ENCODE measurements at regions not wholly inside any gene's neighbourhood (a gene's known extent, or its start where the extent isn't known, plus 50 kb on each side); places are given as distances from the start of the nearest gene placed in this dataset.
A peak's percentile ranks its signal among the peaks of the same experiment; 100 is the strongest.
"Not testable (repeated sequence)": the region's sequence is repeated elsewhere in the genome, so short reads cannot be mapped to it uniquely, and the experiment has no call there.

DNA sequence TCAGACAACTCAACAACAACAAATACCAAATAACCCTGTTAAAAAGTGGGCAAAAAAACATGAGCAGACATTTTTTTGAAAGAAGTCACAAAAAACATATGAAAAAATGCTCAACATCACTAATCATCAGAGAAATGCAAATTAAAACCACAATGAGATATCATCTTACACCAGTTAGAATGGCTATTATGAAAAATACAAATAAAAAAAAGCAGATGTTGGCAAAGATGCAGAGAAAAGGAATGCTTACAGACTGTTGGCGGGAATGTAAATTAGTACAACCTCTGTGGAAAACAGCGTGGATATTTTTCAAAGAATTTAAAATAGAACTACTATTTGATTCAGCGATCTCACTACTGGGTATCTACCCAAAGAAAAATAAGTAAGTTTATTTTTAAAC, 114.0 kb downstream of the SLC38A4 start:
- DNase-seq (ENCODE audit: low spot score in 2 of 2) (no peak), FAIRE-seq (no peak)

DNA sequence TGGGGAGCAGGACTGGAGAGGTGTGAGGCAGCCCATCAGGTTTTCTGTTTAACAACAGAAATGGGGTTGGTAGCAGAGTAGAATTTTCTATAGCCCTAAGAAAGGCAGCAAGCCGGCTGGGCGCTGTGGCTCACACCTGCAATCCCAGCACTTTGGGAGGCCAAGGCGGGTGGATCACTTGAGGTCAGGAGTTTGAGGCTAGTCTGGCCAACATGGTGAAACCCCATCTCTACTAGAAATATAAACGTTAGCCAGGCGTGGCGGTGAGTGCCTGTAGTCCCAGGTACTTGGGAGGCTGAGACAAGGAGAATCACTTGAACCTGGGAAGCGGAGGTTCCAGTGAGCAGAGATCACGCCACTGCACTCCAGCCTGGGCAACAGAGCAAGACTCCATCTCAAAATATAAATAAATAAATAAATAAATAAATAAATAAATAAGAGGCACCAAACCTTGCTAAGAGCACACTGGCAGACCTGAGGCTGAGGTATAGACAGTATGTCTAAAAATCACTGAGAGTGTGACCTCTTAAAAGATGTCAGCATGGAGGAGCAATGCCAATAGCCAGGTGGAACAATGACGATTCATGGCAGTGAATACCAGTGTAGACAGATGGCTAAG, 115.6 kb downstream of the SLC38A4 start:
- no peak for DNase-seq (ENCODE audit: low spot score in 2 of 2)
- FAIRE-seq = no peak

DNA sequence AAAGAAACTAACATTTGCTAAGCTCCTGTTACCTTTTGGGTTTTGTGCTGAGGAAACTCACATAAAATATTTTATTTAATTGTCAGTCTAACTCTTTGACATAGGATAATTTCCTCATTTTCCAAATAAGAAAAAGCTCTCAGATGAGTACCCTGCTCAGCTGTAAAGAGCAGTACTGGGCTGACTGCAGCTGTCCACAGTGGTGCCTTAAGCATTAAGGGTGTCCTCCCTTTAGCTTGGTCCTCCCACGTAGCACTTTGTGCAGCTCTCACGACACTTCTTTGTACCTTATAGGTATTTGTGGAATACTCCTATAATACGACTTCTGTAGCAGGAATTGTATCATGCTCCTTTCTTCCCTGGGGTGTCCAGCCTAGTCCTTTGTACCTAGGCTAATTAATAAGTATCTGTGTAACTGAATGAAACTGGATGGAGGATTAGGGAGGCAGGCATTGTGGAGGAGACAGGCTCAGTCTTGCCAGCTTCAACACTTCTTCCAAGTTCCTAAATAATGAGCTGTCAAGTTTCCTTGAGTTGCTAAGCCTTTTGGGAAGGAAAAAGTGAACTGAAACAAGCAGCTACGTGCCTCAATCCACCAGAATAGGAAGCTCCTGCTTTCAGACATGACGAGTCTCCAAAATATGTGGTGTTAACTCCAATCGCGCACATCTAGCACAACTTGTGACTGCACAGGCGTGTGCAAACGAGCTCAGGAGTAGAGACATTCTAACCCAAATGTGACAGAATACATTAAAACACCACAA, 123.0 kb downstream of the SLC38A4 start:
- DNase-seq (ENCODE audit: low spot score in 2 of 2) (no peak), FAIRE-seq (no peak)

DNA sequence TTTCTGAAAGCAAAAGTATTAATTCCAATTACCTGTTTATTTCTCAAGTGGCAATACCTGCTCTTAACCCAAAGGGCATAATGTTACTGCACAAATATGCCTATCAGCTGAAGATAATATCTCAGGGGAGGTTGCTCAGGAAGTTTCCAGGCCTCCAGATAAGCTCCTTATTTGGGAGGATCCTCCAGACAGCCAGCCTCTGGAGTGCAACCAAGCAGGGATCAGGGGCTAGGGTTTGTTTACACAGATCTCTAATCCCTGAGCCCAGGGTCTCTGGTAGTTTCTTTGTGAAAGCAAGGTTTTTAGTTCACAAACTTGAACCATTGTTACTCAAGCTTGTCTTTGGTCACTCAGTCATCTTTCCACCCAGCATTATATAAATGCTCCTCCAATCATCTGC, 124.4 kb downstream of the SLC38A4 start:
- DNase-seq (ENCODE audit: low spot score in 2 of 2) = no peak
- no peak for FAIRE-seq

- FAIRE-seq = no peak
- no peak for DNase-seq (ENCODE audit: low spot score in 2 of 2)
These were observed 125.8 kb downstream of the SLC38A4 start for GRCh38 chr12:46699986-46700385.

GRCh38 chr12:46698003-46698402, 127.8 kb downstream of the SLC38A4 start:
- FAIRE-seq = no peak
- no peak for DNase-seq (ENCODE audit: low spot score in 2 of 2)

- no peak for DNase-seq (ENCODE audit: low spot score in 2 of 2)
- no peak for FAIRE-seq
These were observed 132.3 kb downstream of the SLC38A4 start for GRCh38 chr12:46693518-46693917.

DNA sequence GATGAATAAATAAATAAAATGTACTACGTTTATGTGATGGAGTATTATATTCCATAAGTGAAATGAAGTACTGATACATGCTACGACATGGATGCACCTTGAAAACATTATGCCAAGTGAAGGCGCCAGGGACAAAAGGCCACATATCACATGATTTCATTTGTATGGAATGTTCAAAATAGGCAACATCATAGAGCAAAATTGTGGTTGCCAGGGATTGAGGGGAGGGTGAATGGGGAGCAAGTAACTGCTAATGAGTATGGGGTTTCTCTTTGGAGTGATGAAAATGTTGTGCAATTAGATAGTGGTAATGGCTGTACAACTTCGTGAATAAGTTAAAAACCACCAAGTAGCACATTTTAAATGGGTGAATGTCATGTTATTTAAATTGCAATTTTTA, 132.8 kb downstream of the SLC38A4 start:
- FAIRE-seq (no peak), DNase-seq (ENCODE audit: low spot score in 2 of 2) (no peak)

- FAIRE-seq = no peak
- no peak for DNase-seq (ENCODE audit: low spot score in 2 of 2)
These were observed 133.2 kb downstream of the SLC38A4 start for GRCh38 chr12:46692606-46693005.

DNA sequence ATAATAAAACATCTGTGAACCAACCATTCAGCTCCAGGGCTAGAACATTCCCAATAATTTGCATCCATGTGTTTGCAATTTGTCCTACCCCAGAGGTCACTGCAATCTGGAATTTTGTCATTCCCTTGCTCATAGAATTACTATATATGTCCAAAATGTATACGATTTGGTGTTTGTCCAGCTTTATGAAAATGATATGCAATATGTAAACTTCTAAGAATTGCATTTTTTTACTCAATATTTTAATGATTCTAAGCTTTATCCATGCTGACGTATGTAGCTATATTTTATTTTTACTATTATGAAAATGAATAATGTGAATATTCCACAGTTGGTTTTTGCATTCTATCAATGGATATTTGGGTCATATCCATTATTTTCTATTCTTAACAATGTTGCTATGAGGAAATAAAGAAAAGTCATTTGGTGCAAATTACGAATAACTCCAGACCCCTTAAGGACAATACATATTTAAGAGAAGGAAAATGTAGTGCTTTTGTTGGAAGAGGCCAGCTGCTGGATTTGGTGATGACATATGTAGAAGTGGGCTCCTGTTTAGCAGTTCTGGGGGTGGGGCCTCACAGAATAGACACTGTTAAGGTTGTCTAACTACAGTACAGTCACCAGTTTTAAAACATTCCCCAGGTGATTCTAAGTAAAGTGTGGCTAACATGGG, 139.4 kb downstream of the SLC38A4 start:
- FAIRE-seq (no peak), DNase-seq (ENCODE audit: low spot score in 2 of 2) (no peak)

GRCh38 chr12:46684243-46684642, 141.6 kb downstream of the SLC38A4 start:
- FAIRE-seq; DNase-seq (ENCODE audit: low spot score in 2 of 2): not testable (repeated sequence)

DNA sequence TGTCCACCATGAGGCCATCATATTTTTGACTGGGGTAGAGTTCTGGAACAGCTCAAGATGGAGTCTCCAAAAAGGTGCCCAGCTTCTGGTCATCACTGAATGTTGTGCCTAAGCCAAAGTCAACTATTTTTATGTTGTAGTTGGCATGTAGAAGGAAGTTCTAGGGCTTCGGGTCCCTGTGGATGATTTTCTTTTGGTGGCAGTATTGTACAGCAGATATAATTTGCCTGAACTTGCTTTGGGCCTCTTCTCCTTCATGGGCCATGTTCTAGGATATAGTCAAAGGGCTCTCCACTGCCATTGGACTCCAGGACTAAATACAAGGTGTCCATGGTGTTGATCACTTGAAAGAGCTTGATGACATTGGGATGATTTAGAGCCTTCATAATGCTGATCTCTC, 143.6 kb downstream of the SLC38A4 start:
- DNase-seq (ENCODE audit: low spot score in 2 of 2) = no peak
- FAIRE-seq = no peak

DNA sequence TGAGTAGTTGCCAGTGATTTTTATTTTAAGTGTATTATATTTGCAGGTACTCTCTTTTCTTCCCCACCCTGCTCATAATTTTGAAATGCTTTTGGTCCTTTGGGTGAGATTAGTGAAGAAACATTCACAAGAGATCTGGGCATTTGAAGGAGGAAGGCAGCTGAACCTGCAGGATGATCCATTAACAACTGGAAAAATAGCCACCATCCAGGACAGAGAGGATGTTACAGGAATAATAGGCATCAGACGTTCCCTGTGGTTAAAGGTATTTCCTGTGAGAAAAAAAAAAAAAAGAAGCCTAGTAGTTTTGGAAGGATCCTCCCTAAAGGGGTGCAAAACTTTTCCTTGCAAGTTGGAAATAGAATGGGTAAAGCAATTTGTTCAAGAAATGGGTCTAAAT, 145.3 kb downstream of the SLC38A4 start:
- DNase-seq (ENCODE audit: low spot score in 2 of 2) (no peak), FAIRE-seq (no peak)

GRCh38 chr12:46679754-46680153, 146.0 kb downstream of the SLC38A4 start:
- no peak for DNase-seq (ENCODE audit: low spot score in 2 of 2)
- no peak for FAIRE-seq

DNA sequence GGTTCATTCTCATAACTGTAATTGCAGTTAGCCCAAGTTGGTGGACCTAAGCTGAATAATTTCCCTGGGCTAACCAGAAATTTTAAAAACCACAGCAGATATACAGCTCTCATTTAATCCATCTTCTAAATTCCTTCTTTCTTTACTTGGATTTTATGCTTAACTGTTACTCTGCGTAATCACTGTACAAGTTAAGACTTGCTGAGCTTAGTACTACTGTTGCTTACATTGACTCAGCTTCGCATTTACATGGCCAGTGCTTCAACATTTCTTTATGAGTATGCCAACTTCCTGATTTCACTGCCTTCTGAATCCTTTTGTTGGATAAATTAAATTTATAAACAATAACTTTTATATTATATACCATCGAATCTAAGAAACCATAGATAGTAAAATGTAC, 147.4 kb downstream of the SLC38A4 start:
- FAIRE-seq (no peak), DNase-seq (ENCODE audit: low spot score in 2 of 2) (no peak)

- DNase-seq (ENCODE audit: low spot score in 2 of 2) (no peak), FAIRE-seq (no peak)
These were observed 148.0 kb downstream of the SLC38A4 start for GRCh38 chr12:46677749-46678148.

GRCh38 chr12:46676797-46677520, 148.8 kb downstream of the SLC38A4 start:
- DNase-seq (ENCODE audit: low spot score in 2 of 2) = no peak
- FAIRE-seq = no peak

DNA sequence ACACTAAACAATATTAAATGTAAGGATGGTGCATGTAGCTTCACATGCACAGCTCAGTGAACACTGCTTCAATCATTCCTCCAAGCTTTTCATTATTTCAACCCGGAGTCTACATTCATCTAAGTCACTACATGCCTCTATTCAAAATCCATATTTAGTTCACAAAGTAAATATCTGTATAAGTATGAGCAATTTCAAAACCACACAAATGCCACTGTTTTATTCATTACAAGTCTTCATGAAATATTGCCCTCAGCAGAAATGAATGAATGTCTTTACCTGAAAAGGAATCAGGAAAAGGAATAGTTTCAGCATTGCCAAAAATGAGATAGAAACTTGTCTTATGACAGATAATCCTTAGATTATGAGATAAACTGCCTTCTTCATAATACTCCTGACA, 149.4 kb downstream of the SLC38A4 start:
- FAIRE-seq (no peak), DNase-seq (ENCODE audit: low spot score in 2 of 2) (no peak)

GRCh38 chr12:46675736-46676135, 150.1 kb downstream of the SLC38A4 start:
- no peak for FAIRE-seq
- peak in 1 of 2 donors; percentile 7 for DNase-seq (ENCODE audit: low spot score in 2 of 2)

DNA sequence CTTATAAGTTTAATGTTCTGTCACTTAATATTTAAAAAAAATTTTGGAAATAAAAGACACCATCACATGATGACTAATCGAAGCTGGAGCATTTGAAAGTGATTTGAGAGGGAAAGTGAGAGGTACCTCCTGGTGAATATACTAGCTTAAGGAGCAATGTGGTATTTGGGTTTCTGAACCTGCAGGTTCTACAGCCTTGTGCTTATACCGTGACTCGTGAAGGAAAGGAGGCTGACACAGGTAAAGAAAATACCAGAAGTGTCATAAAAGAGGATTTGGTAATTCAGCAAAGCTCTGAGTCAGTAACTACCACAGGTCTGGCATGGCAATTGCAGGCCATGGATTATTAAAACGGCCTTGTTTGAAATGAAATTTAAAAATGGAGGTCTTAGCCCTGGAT, 151.0 kb downstream of the SLC38A4 start:
- FAIRE-seq (no peak), DNase-seq (ENCODE audit: low spot score in 2 of 2) (no peak)

DNA sequence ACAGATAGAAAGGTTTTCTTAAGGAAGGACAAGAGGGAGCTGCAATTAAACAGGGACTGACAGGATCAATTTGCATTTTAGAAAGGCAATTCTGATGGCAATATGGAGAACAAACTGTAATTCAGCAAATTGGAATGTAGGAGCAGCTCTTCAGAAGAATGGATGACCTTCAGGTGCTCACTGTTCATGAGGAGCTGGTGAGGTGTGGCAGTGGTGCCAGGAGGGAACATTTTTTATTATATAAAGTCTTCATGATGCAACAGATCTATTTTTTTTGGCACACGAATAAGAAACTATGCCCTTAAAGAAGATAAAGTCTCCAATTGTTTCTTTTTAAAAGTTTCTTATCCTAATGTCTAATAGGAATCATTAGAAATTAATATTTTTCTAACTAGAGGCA, 151.7 kb downstream of the SLC38A4 start:
- FAIRE-seq (no peak), DNase-seq (ENCODE audit: low spot score in 2 of 2) (no peak)
